Putamen (tissue), 1 donor: ENCODE measurements at regions not wholly inside any gene's neighbourhood (a gene's known extent, or its start where the extent isn't known, plus 50 kb on each side); places are given as distances from the start of the nearest gene placed in this dataset.

Source experiments
- DNase-seq: peaks from one replicate; pipeline ENCODE4 v3.0.0-alpha.2; 2016; ENCODE audit warnings: low spot score

GRCh38 chr21:20527731-20528460 lies 470.3 kb upstream of the NCAM2 start:
- no peak for DNase-seq

- no peak for DNase-seq
Observed at GRCh38 chr21:20537130-20537529, 461.1 kb upstream of the NCAM2 start.

- no peak for DNase-seq
Observed at GRCh38 chr21:20538039-20538658, 460.1 kb upstream of the NCAM2 start.

GRCh38 chr21:20545454-20545853 lies 452.8 kb upstream of the NCAM2 start:
- no peak for DNase-seq

- no peak for DNase-seq
Observed at GRCh38 chr21:20551939-20552338, 446.3 kb upstream of the NCAM2 start.

GRCh38 chr21:20554785-20555184 lies 443.4 kb upstream of the NCAM2 start:
- DNase-seq, result no peak

GRCh38 chr21:20570824-20571232 lies 427.4 kb upstream of the NCAM2 start:
- peak; percentile 8 for DNase-seq

- DNase-seq, result no peak
Observed at GRCh38 chr21:20572582-20572981, 425.6 kb upstream of the NCAM2 start.

GRCh38 chr21:20581361-20581760 lies 416.8 kb upstream of the NCAM2 start:
- no peak for DNase-seq

GRCh38 chr21:20591284-20591683 lies 406.9 kb upstream of the NCAM2 start:
- DNase-seq, result no peak

GRCh38 chr21:20592463-20592862 lies 405.7 kb upstream of the NCAM2 start:
- no peak for DNase-seq

- no peak for DNase-seq
Observed at GRCh38 chr21:20603236-20603635, 395.0 kb upstream of the NCAM2 start.

- DNase-seq, result no peak
Observed at GRCh38 chr21:20611008-20611407, 387.2 kb upstream of the NCAM2 start.

- no peak for DNase-seq
Observed at GRCh38 chr21:20613654-20614053, 384.6 kb upstream of the NCAM2 start.

- no peak for DNase-seq
Observed at GRCh38 chr21:20617130-20617529, 381.1 kb upstream of the NCAM2 start.

- DNase-seq, result peak; percentile 46
Observed at GRCh38 chr21:20618878-20619277, 379.3 kb upstream of the NCAM2 start.

- no peak for DNase-seq
Observed at GRCh38 chr21:20627594-20627993, 370.6 kb upstream of the NCAM2 start.

- DNase-seq, result no peak
Observed at GRCh38 chr21:20631633-20632032, 366.6 kb upstream of the NCAM2 start.

- no peak for DNase-seq
Observed at GRCh38 chr21:20639026-20639425, 359.2 kb upstream of the NCAM2 start.

GRCh38 chr21:20641241-20641640 lies 357.0 kb upstream of the NCAM2 start:
- DNase-seq, result no peak

GRCh38 chr21:20642681-20643080 lies 355.5 kb upstream of the NCAM2 start:
- DNase-seq, result no peak

- no peak for DNase-seq
Observed at GRCh38 chr21:20644552-20644951, 353.7 kb upstream of the NCAM2 start.

GRCh38 chr21:20645344-20645743 lies 352.9 kb upstream of the NCAM2 start:
- no peak for DNase-seq
